Fibroblast of villous mesenchyme (primary cell): ENCODE measurements at regions not wholly inside any gene's neighbourhood (a gene's known extent, or its start where the extent isn't known, plus 50 kb on each side); places are given as distances from the start of the nearest gene placed in this dataset.
"Not testable (repeated sequence)": the region's sequence is repeated elsewhere in the genome, so short reads cannot be mapped to it uniquely, and the experiment has no call there.

Experiments
- DNase-seq: peaks from one replicate; pipeline ENCODE4 v3.0.0-alpha.2; 2010; ENCODE audit warnings: low read depth
- H3K4me3 ChIP-seq: 2 replicates; pipeline ENCODE4 v1.5.1; 2011; ENCODE audit warnings: low read depth, mild to moderate bottlenecking, low read length
- CTCF ChIP-seq: IDR thresholded peaks from 2 replicates; pipeline ENCODE4 v1.5.1; 2012; ENCODE audit warnings: low read depth, mild to moderate bottlenecking, low read length; ENCODE audit not compliant: insufficient read depth

DNA sequence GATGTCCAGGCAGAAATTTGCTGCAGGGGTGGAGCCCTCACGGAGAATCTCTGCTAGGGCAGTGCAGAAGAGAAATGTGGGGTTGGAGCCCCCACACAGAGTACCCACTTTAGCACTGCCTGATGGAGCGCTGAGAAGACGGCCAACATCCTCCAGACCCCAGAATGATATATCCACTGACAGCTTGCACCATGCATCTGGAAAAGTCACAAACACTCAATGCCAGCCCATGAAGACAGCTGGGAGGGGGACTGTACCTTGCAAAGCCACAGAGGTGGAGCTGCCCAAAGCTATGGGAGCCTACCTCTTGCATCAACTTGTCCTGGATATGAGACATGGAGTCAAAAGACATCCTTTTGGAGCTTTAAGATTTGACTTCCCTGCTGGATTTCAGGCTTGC is 426.3 kb upstream of the FAM174A start:
- DNase-seq, result no peak
- no peak for TF ChIP-seq CTCF
- no peak overlapping the region for H3K4me3 ChIP-seq

- not testable (repeated sequence) for DNase-seq, H3K4me3 ChIP-seq
Observed at GRCh38 chr5:100103592-100104119, 431.5 kb upstream of the FAM174A start.

DNA sequence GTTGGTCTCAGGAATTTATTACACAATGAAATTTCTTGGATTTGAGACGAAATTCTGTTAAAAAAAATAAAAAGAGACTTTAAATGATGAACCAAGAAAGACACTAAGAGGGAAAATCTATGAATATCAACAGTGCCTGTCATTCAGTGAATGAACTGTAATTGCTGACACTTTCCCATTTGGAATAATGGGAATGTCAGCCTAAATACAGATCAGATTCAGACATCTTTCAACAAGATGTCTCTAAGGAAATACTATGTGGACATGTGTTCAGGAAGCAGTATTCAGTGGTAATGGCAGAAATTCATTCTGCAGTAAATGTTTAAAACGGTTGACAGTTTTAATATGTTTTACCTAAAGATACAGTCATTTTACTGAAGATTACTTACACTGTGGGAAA is 433.7 kb upstream of the FAM174A start:
- DNase-seq, H3K4me3 ChIP-seq: not testable (repeated sequence)

DNA sequence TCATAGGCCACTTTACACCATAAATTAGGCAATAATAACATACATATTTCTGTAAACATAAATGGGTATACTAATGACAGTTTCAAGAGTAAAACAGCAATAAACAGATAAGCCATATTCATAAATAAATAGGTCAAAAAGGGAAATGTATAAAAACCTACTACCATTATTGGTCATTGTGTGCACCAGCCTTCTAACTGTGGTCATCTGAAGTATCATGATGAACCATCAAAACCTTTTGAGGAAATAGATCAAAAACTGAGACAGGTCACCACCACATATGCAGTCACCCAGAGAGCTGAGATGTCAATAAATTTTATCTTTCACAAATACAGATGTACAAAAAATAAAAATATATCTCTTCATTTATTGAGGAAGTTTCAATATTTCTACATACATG is 438.8 kb upstream of the FAM174A start:
- H3K4me3 ChIP-seq, DNase-seq: not testable (repeated sequence)

GRCh38 chr5:100080703-100081102 is 454.5 kb upstream of the FAM174A start:
- not testable (repeated sequence) for DNase-seq, H3K4me3 ChIP-seq

DNA sequence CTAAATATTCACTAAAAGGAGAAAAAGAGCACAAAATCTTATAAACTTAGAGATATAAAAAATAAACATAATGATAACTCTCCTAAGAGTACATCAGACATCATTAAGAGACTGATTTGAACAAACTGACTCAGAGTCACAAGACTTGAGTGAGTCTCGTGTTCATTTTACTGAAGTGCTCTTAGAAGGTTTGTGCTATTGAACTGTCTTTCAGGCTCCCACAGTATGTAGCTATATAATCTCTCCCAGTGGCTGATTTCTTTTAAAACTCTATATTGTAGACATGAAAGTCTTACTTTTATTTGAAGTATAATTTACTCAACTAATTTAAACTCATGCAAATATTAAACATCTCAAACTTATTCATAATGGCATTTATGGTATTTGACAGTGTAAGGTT is 456.0 kb upstream of the FAM174A start:
- not testable (repeated sequence) for H3K4me3 ChIP-seq, DNase-seq

GRCh38 chr5:100066020-100066419 is 469.2 kb upstream of the FAM174A start:
- not testable (repeated sequence) for H3K4me3 ChIP-seq, DNase-seq

DNA sequence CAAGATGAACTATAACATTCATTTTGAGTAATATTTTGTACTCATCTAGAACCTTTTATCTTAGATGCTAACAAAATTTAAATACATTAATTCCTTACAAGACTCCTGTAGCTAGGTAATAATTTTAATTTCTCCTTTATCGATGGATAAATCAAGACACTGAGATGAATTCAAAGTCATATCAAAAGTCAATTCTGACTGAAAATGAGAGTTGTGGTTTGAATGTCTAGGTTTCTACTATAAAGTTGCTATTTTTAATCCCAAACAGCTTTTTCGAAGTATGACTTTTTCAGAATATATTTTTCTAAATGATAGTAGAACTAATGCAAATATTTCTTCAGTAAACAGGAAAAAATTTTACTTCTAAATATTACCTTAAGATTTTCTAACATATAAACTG is 491.7 kb upstream of the FAM174A start:
- no peak for DNase-seq
- H3K4me3 ChIP-seq, result no peak overlapping the region
- no peak for TF ChIP-seq CTCF

GRCh38 chr5:100026606-100027005 is 508.6 kb upstream of the FAM174A start:
- no peak for DNase-seq
- no peak for TF ChIP-seq CTCF

DNA sequence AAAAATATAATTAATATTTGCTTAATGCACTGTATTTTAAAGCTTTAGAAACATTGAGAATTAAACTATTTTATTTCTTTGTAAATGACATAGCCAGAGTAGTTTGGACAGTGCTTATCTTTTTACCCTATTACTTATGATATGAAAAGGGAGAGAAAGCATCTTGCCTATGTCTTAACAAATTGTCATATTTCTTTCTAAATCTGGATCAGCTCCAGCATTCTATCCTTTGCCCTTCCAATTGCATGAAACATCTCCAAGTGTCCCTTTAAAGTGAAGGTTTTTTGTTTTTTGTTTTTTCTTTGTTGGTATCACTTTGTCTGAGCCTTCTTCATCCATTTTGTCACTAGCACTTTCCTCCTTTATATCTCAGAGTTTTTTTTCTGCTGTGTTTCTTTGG is 511.6 kb upstream of the FAM174A start:
- H3K4me3 ChIP-seq, result no peak overlapping the region
- TF ChIP-seq CTCF, result no peak
- no peak for DNase-seq

More at GRCh38 chr5:100026606-100027005, 508.6 kb upstream of the FAM174A start:
- H3K4me3 ChIP-seq, result no peak overlapping the region
